NCI-H2171 treated with DMSO at 0.1 percent for 48 hours (cell line): ENCODE measurements at regions not wholly inside any gene's neighbourhood (a gene's known extent, or its start where the extent isn't known, plus 50 kb on each side); places are given as distances from the start of the nearest gene placed in this dataset.
"Not testable (repeated sequence)": the region's sequence is repeated elsewhere in the genome, so short reads cannot be mapped to it uniquely, and the experiment has no call there.

Experiments used
- DNase-seq: peaks from one replicate; lab custom pipeline; 2025; lab: John Stamatoyannopoulos, UW

- peak; percentile 98 for DNase-seq
Observed at GRCh38 chr22:48639896-48640748, 1187.6 kb downstream of the BRD1 start.

GRCh38 chr22:48639021-48639795 lies 1188.5 kb downstream of the BRD1 start:
- DNase-seq, result no peak

GRCh38 chr22:48637231-48637630 lies 1190.4 kb downstream of the BRD1 start:
- DNase-seq, result no peak

- DNase-seq, result no peak
Observed at GRCh38 chr22:48636746-48637145, 1190.9 kb downstream of the BRD1 start.

GRCh38 chr22:48635816-48636215 lies 1191.9 kb downstream of the BRD1 start:
- DNase-seq, result no peak

- DNase-seq, result no peak
Observed at GRCh38 chr22:48635031-48635430, 1192.6 kb downstream of the BRD1 start.

GRCh38 chr22:48633996-48634836 lies 1193.5 kb downstream of the BRD1 start:
- DNase-seq, result no peak

- no peak for DNase-seq
Observed at GRCh38 chr22:48632646-48633246, 1194.9 kb downstream of the BRD1 start.

- no peak for DNase-seq
Observed at GRCh38 chr22:48631288-48631863, 1196.3 kb downstream of the BRD1 start.

- no peak for DNase-seq
Observed at GRCh38 chr22:48630848-48631247, 1196.8 kb downstream of the BRD1 start.

- DNase-seq, result peak; percentile 80
Observed at GRCh38 chr22:48630433-48630754, 1197.3 kb downstream of the BRD1 start.

GRCh38 chr22:48629631-48630432 lies 1197.8 kb downstream of the BRD1 start:
- DNase-seq, result peak; percentile 53

GRCh38 chr22:48628891-48629543 lies 1198.7 kb downstream of the BRD1 start:
- DNase-seq, result no peak

- DNase-seq, result no peak
Observed at GRCh38 chr22:48627966-48628365, 1199.7 kb downstream of the BRD1 start.

GRCh38 chr22:48627203-48627602 lies 1200.5 kb downstream of the BRD1 start:
- no peak for DNase-seq

- DNase-seq, result no peak
Observed at GRCh38 chr22:48624401-48624800, 1203.3 kb downstream of the BRD1 start.

GRCh38 chr22:48622891-48623545 lies 1204.7 kb downstream of the BRD1 start:
- DNase-seq, result peak; percentile 54

- DNase-seq, result no peak
Observed at GRCh38 chr22:48621085-48621484, 1206.6 kb downstream of the BRD1 start.

- DNase-seq, result not testable (repeated sequence)
Observed at GRCh38 chr22:48620460-48620859, 1207.2 kb downstream of the BRD1 start.

- DNase-seq, result no peak
Observed at GRCh38 chr22:48619721-48620120, 1208.0 kb downstream of the BRD1 start.
